GM21447 (cell line): ENCODE measurements at regions not wholly inside any gene's neighbourhood (a gene's known extent, or its start where the extent isn't known, plus 50 kb on each side); places are given as distances from the start of the nearest gene placed in this dataset.

Experiments
- ATAC-seq: cut with Tn5 transposase; IDR thresholded peaks from one replicate; pipeline ENCODE4 v1.9.1; 2021; ENCODE audit not compliant: unreplicated experiment

DNA sequence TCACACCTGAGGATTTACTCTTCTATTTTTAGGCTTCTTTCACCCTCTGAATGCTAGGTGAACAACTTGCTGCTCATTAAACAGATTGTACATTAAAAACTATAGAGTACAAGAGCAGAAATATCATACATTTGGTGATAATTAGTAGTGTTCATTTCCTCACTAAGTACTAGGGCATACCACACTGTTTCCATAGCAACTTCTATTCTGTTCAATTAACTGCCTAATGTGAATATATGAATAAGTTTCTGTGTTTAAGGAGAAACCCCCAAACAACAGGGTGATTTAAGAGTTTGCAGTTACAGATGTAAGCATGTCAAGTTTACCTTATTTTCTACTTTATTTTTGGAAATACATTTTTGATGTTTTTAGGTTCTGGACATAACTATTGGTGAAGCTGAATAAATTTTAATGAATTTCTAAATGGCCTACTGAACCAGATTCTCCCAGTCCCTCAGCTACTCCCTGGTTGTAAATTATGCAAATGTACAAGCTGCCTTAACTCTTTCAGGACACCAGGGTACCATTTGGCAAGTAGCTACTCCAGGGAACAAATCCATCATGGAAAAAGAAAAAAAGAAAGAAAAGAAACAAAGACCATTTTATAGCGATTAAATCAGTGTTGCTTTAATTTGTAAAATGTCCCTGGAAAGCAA is 199.8 kb upstream of the NAV3 start:
- no peak for ATAC-seq

GRCh38 chr12:77630344-77630743 is 200.3 kb upstream of the NAV3 start:
- no peak for ATAC-seq

DNA sequence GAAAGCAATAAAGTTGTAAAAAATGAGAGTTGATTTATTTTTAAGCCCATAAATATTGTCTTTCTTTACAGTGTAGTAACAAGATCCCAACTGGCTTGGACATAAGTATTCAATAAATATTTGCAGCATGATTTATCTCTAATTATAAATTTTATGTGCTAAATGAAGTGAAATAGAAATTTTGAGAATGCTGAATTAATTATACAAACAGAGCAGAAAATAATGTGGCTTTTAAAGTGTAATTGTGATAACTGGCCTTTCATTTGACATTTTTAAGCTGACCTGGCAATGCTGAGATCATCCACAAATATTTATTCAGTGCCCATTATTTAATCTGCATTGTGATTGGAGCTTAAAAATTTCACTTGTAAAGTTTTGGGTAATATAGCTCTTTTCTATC is 201.6 kb upstream of the NAV3 start:
- ATAC-seq: no peak

DNA sequence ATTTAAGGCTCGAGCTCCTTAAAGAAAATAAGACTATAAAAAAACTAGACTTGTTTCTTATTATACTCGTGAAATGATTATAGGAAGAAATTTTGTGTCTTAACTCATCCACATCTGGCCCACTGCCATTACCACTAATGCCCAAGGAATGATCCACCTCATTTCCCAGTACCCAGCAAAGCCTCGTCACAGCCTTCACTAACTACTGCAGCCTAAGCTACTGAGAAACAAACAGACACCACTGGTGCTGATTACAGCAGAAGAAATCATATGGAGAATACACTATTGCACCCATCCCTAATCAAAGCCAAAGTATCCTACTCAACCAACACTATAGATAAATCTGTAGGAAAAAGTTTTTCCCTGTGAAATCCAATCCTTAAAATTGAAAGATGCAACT is 205.3 kb upstream of the NAV3 start:
- ATAC-seq: no peak

DNA sequence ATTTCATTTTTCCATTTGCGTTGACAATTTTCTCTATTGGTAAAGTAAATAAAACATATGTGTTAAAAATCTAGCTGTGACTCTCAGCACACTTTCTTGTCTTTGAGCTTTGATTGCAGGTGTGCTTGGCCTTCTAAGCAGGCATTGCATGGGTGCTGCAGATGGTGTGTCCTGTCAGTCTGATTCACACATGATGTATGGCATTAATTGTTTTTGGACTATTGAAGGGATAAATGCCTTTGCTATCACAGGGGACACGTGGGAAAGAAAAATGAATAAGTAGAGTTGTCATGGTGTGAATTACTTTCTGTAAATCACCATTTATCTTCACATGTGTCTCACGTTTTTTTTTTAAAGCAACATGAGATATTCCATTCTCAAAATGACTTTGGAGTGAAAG is 211.3 kb upstream of the NAV3 start:
- no peak for ATAC-seq

GRCh38 chr12:77617818-77618217 is 212.9 kb upstream of the NAV3 start:
- no peak for ATAC-seq

GRCh38 chr12:77615332-77615731 is 215.4 kb upstream of the NAV3 start:
- ATAC-seq: no peak

- no peak for ATAC-seq
These were observed 217.3 kb upstream of the NAV3 start for GRCh38 chr12:77613411-77613810.

DNA sequence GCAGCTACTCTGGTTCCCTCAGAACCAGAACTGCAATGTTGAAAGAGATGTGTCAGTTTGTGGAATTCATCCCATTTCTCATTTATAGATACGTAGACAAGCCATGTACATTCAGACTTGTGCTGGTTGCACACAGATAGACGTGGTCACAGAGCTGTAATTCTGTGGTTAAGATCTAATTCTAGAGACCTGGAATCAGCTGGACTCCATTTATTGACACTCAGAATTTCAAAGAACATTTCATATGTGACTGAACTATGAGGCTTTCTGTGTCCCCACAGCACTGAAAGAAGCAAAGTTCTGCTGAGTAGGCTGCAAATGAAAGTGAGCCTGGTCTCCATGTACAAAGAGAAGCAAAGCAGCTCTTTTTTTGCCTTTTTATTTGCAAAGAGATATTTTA is 220.2 kb upstream of the NAV3 start:
- ATAC-seq: no peak

DNA sequence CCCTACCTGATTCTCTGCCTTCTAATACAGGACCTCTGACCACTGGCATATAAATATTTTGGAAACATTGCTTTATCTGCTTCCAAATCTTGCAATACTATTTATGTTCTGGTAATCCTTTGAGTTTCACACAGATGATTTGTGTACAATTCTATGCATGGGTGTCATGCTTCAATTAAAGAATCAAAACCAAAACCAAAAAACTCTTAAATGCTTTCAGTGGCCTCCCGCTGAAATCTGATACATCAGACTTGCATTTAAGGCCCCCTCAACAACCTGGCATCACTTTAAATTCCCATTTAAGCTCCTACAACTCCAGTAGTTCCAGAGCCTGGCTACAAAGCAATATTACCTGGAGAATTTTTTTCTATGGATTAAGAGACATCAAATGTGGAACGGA is 221.7 kb upstream of the NAV3 start:
- no peak for ATAC-seq

DNA sequence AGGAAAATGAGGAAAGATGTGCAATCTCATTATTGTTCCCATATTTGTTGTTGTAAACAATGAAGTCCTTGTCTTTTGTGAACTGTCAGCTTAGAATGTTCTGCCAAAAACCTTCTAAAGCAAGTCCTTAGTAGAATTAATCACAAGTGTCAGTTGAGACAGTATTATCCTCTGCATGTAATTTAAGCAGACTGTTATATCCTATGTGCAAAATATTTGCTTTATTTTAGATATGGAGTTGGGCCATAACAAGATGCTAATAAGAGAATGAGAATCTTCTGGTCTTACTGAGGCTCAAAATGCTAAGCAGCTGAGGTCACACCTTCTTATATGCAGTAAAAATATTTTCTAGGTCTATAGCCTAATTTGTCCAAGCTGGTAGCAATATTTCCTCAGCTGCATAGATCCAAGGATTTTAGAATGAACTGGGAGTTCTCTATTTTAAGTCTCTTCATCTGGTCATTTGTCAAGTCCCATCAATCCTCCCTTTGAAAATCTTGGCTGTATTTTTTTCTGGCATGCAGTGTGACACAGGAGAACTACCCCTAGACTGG is 222.3 kb upstream of the NAV3 start:
- no peak for ATAC-seq

GRCh38 chr12:77606348-77606747 is 224.3 kb upstream of the NAV3 start:
- no peak for ATAC-seq

DNA sequence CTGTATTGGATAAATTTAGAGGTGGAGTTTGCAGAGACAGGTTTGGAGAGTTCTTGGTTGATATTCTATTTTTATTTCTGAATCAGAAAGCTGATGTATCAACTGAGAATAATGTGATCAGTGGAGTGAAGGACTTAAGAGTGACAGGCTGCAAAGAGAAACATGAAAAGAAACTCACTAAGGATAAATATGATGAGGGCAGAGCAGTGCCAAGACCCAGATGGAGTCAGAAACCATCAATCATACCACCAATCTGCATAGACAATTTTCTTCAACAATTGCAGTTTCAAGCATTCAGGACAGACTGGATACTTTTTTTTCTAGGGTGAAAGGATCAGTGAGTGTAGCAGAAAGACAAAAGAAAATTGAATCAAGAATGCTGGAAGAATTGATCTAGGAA is 226.7 kb upstream of the NAV3 start:
- no peak for ATAC-seq

GRCh38 chr12:77601069-77601468 is 229.6 kb upstream of the NAV3 start:
- ATAC-seq: no peak

DNA sequence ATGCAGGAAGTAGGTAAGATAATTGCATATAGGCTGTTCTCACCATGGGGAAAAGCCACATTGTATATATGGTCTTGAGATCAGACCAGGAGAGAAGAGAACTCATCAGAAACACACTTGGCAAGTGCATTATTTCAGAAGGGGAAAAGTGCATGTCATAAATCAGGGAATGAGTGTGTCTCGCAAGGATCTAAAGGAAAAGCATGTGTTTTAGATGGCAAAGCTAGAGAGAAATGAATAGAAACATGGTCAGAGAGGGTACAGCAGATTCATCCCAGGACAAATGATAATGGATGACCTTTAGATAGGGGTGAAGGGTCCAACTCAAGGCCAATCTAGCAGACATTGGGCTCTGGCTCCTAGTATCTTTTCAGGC is 230.2 kb upstream of the NAV3 start:
- no peak for ATAC-seq

- ATAC-seq: peak; percentile 82
These were observed 230.8 kb upstream of the NAV3 start for GRCh38 chr12:77599782-77600467.

- no peak for ATAC-seq
These were observed 236.3 kb upstream of the NAV3 start for GRCh38 chr12:77594366-77594765.

- no peak for ATAC-seq
These were observed 237.9 kb upstream of the NAV3 start for GRCh38 chr12:77592836-77593235.

GRCh38 chr12:77591959-77592743 is 238.5 kb upstream of the NAV3 start:
- ATAC-seq: no peak

- no peak for ATAC-seq
These were observed 240.4 kb upstream of the NAV3 start for GRCh38 chr12:77590306-77590705.

GRCh38 chr12:77584860-77585259 is 245.8 kb upstream of the NAV3 start:
- no peak for ATAC-seq
